Upper lobe of left lung (tissue), 6 donors: ENCODE measurements at regions not wholly inside any gene's neighbourhood (a gene's known extent, or its start where the extent isn't known, plus 50 kb on each side); places are given as distances from the start of the nearest gene placed in this dataset.

ENCODE experiments used
- ATAC-seq, 2 donors: fragments of 200-7000 bp; cut with Tn5 transposase; one replicate each; pipeline ENCODE4 v1.9.1; 2022; ENCODE audit warnings: mild to moderate bottlenecking in 2 of 2, moderate library complexity in 2 of 2; ENCODE audit not compliant: low FRiP score in 2 of 2
- DNase-seq, 2 donors: peaks; one replicate each; pipeline ENCODE4 v3.0.0-alpha.2; 2019 to 2020
- H3K27ac ChIP-seq, 4 donors: fragments of 200-600 bp; sonication (generic); one replicate each; pipeline ENCODE4 v1.5.1; 2016 to 2019
- H3K27me3 ChIP-seq, 4 donors: fragments of 200-600 bp; sonication (generic); one replicate each; pipeline ENCODE4 v1.5.1; 2017 to 2019
- H3K36me3 ChIP-seq, 4 donors: fragments of 200-600 bp; sonication (generic); one replicate each; pipeline ENCODE4 v1.5.1; 2016 to 2019
- H3K4me1 ChIP-seq, 4 donors: fragments of 200-600 bp; sonication (generic); one replicate each; pipeline ENCODE4 v1.5.1; 2018 to 2019
- H3K4me3 ChIP-seq, 4 donors: fragments of 200-600 bp; sonication (generic); one replicate each; pipeline ENCODE4 v1.5.1; 2017 to 2019; ENCODE audit warnings: mild to moderate bottlenecking in 2 of 4, moderate library complexity in 1 of 4
- H3K9me3 ChIP-seq, 4 donors: fragments of 200-600 bp; sonication (generic); one replicate each; pipeline ENCODE4 v1.5.1; 2018 to 2019
- CTCF ChIP-seq, 6 experiments: fragments of 450-650 bp in 4 of 6; fragments of 200-600 bp in 2 of 6; sonication (generic) in 2 of 6; IDR thresholded peaks; one replicate each; pipeline ENCODE4 v1.5.1; 2016 to 2019; ENCODE audit warnings: antibody characterized with exemption in 6 of 6
- EP300 ChIP-seq, 4 donors: sonication (generic); formaldehyde crosslinking; IDR thresholded peaks; one replicate each; pipeline ENCODE4 v1.5.1; 2017; ENCODE audit warnings: antibody characterized with exemption in 4 of 4, control low read depth in 2 of 4
- POLR2A ChIP-seq, 4 donors: fragments of 450-650 bp; IDR thresholded peaks; one replicate each; pipeline ENCODE4 v1.5.1; 2016 to 2017; ENCODE audit warnings: antibody characterized with exemption in 4 of 4, mild to moderate bottlenecking in 2 of 4
- POLR2AphosphoS5 ChIP-seq, 2 donors: sonication (generic); formaldehyde crosslinking; IDR thresholded peaks; one replicate each; pipeline ENCODE4 v1.5.1; 2017; ENCODE audit warnings: antibody characterized with exemption in 2 of 2
- WGBS, 2 donors: methylation state at CpG; one replicate each; pipeline ENCODE4 v1.1.5; 2017 to 2018; 5-methylcytosine and 5-hydroxymethylcytosine counted together
- donor health status: DM: no; HTN: no; CAD: no; lungs with moderate emphysema.
- donor health status: DM: no; HTN: yes; CAD: no; lungs with severe emphysema.

GRCh38 chr13:40146611-40147117 is 491.2 kb downstream of the COG6 start:
- peak in 1 of 2 donors; percentile 30 for DNase-seq
- Histone ChIP-seq H3K4me1 (peaks cover 0 to 10% (median 9%) of the 10 kb centered on the region in 4 donors), H3K27me3 (no peaks in the 10 kb centered on the region), H3K27ac (no peak overlapping the region), H3K9me3 (no peaks in the 10 kb centered on the region), H3K4me3 (no peak overlapping the region), H3K36me3 (no peaks in the 10 kb centered on the region)
- 58 to 64% methylated on average over 11 of the region's 11 CpGs for WGBS, 2 donors
- TF ChIP-seq CTCF (IDR thresholded peaks at IDR 0.05): no peak
- no peak for TF ChIP-seq EP300 (IDR thresholded peaks at IDR 0.05)
- no peak for TF ChIP-seq POLR2A (IDR thresholded peaks at IDR 0.05)
- no peak for TF ChIP-seq POLR2AphosphoS5 (IDR thresholded peaks at IDR 0.05)
- no peak for ATAC-seq

- no peaks in the 10 kb centered on the region for H3K27me3 ChIP-seq
- no peak overlapping the region for H3K4me3 ChIP-seq
- no peaks in the 10 kb centered on the region for H3K9me3 ChIP-seq
- DNase-seq (no peak), ATAC-seq (no peak)
- peaks cover 0 to 12% (median 9%) of the 10 kb centered on the region in 4 donors for H3K4me1 ChIP-seq
- H3K36me3 ChIP-seq: no peaks in the 10 kb centered on the region
- TF ChIP-seq CTCF (IDR thresholded peaks at IDR 0.05) (no peak), POLR2AphosphoS5 (IDR thresholded peaks at IDR 0.05) (no peak), POLR2A (IDR thresholded peaks at IDR 0.05) (no peak), EP300 (IDR thresholded peaks at IDR 0.05) (no peak)
- peak overlapping the region in 1 of 4 donors; percentile 15 for H3K27ac ChIP-seq
- 84% methylated on average over 4 of the region's 4 CpGs for WGBS, 2 donors
Measured at GRCh38 chr13:40148101-40148500, 492.6 kb downstream of the COG6 start.

- TF ChIP-seq EP300 (IDR thresholded peaks at IDR 0.05) (no peak), POLR2AphosphoS5 (IDR thresholded peaks at IDR 0.05) (no peak), POLR2A (IDR thresholded peaks at IDR 0.05) (no peak), CTCF (IDR thresholded peaks at IDR 0.05) (no peak)
- H3K36me3 ChIP-seq: no peaks in the 10 kb centered on the region
- peak overlapping the region in 2 of 4 donors; percentile 55 to 59 for H3K27ac ChIP-seq
- no peaks in the 10 kb centered on the region for H3K9me3 ChIP-seq
- no peak for DNase-seq
- no peak for ATAC-seq
- 73 to 96% methylated on average over 1 of the region's 1 CpG for WGBS, 2 donors
- no peak overlapping the region for H3K4me3 ChIP-seq
- no peaks in the 10 kb centered on the region for H3K27me3 ChIP-seq
- H3K4me1 ChIP-seq: peaks cover 0 to 12% (median 9%) of the 10 kb centered on the region in 4 donors
Measured at GRCh38 chr13:40148742-40149141, 493.3 kb downstream of the COG6 start.

GRCh38 chr13:40149611-40150274 is 494.3 kb downstream of the COG6 start:
- no peak overlapping the region for H3K4me3 ChIP-seq
- TF ChIP-seq POLR2AphosphoS5 (IDR thresholded peaks at IDR 0.05): peak; percentile 25 to 57
- TF ChIP-seq CTCF (IDR thresholded peaks at IDR 0.05): no peak
- TF ChIP-seq POLR2A (IDR thresholded peaks at IDR 0.05): no peak
- TF ChIP-seq EP300 (IDR thresholded peaks at IDR 0.05): peak in 2 of 4 donors; percentile 48 to 58
- H3K9me3 ChIP-seq: no peaks in the 10 kb centered on the region
- H3K36me3 ChIP-seq: no peaks in the 10 kb centered on the region
- peak; percentile 56 to 72 for ATAC-seq
- DNase-seq: peak in 1 of 2 donors; percentile 36
- peak overlapping the region; percentile 52 to 64 (median 57) for H3K27ac ChIP-seq
- peaks cover 0 to 12% (median 9%) of the 10 kb centered on the region in 4 donors for H3K4me1 ChIP-seq
- 54 to 65% methylated on average over 5 to 6 of the region's 6 CpGs for WGBS, 2 donors
- no peaks in the 10 kb centered on the region for H3K27me3 ChIP-seq

- H3K4me1 ChIP-seq: peaks cover 0 to 12% (median 9%) of the 10 kb centered on the region in 4 donors
- H3K27ac ChIP-seq: no peak overlapping the region
- no peak overlapping the region for H3K4me3 ChIP-seq
- TF ChIP-seq EP300 (IDR thresholded peaks at IDR 0.05) (no peak), CTCF (IDR thresholded peaks at IDR 0.05) (no peak), POLR2AphosphoS5 (IDR thresholded peaks at IDR 0.05) (no peak), POLR2A (IDR thresholded peaks at IDR 0.05) (no peak)
- no peak for DNase-seq
- H3K36me3 ChIP-seq: no peaks in the 10 kb centered on the region
- H3K27me3 ChIP-seq: no peaks in the 10 kb centered on the region
- H3K9me3 ChIP-seq: no peaks in the 10 kb centered on the region
- 89 to 94% methylated on average over 2 of the region's 2 CpGs for WGBS, 2 donors
- no peak for ATAC-seq
Measured at GRCh38 chr13:40151673-40152072, 496.2 kb downstream of the COG6 start.
